Stimulated activated naive CD8-positive, alpha-beta T cell treated with anti-CD3 and anti-CD28 coated beads, Interleukin-15, Interleukin-2, amounts not matched to agents 100 U/mL and 50 U/mL, for 24 hours (primary cell): ENCODE measurements at regions not wholly inside any gene's neighbourhood (a gene's known extent, or its start where the extent isn't known, plus 50 kb on each side); places are given as distances from the start of the nearest gene placed in this dataset.
"Not testable (repeated sequence)": the region's sequence is repeated elsewhere in the genome, so short reads cannot be mapped to it uniquely, and the experiment has no call there.

Experiments
- ATAC-seq: fragments of 150-1000 bp; cut with Tn5 transposase; one replicate; pipeline ENCODE4 v1.10.0; 2021
- DNase-seq: peaks from one replicate; pipeline ENCODE4 v3.0.0; 2021

DNA sequence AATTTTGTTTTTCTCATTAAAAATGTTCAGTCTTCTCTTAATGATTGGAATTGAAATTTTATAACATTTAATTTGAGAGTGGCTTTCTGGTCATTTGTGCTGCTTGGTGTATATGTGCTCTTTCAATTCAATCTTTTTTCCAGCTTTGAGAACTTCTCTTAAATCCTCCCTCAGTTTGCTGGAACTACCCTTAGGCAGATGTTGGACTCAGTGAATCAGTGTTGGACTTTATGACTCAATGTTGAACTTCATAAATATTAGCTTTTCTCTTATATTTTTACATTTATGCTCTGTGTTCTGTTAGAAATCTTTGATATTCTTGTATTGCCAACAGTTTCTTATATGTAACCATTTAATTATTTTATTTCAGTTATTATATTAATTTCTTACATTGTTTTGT lies 935.5 kb upstream of the FBXO33 start:
- DNase-seq: no peak
- ATAC-seq: no peak

DNA sequence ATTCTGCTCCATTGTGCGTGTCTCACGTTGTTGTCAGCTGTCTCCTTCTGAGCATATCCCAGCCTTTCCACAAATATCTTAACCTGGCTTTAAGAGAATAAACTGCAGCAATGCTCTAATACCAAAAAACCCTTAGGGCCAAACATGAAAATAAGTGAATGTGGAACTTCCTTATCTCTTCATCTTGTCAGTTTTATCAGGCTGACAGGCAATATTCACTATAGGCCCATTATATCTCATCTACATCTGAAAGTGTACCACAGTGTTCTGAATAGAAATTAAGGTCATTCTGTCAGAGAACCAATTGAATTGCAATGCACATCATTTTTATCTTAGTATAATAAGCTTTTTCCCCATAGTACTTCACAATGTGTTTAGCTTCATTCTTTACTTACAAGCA lies 933.1 kb upstream of the FBXO33 start:
- ATAC-seq: no peak
- no peak for DNase-seq

GRCh38 chr14:40362856-40363255 lies 930.6 kb upstream of the FBXO33 start:
- no peak for ATAC-seq

DNA sequence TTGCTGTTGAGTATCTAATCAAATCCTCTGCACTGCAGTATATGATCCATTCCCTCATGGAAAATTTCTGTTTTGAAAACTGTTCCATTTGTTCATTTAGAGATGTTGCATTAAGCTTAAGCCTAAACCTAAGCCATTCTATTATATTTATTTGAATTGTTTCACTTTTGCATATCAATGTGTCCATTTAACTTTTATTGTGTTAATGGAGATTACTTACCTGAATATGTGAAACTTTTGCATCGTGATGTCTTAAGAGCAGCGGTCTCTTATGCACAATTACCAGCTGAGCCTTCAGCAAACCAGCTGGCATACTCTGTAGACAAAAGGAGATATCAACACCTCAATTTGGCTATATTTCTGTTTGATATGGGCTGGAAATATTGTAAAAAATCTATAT lies 922.5 kb upstream of the FBXO33 start:
- no peak for ATAC-seq
- DNase-seq: no peak

More at GRCh38 chr14:40362856-40363255, 930.6 kb upstream of the FBXO33 start:
- DNase-seq: no peak

- ATAC-seq, DNase-seq: not testable (repeated sequence)
Measured at GRCh38 chr14:40348104-40348503, 915.9 kb upstream of the FBXO33 start.

DNA sequence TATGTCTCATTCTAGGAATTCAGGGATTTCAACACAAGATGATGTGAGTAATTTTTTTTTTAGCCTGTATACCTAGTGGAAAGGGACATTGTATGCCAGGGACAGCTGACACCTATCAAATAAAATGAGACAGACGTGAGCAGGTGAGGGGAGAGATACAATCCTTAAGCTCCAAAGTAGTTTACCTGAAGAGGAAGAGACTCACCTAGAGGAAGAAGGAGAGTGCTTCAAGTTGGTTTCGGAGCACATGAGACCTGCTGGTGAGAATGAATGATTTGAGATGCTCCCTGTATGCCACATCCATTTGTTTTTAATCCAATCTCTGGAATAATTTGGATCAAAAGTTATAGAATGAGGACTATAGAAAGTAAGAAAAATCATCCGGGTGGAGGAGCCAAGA lies 915.4 kb upstream of the FBXO33 start:
- DNase-seq (no peak), ATAC-seq (no peak)

GRCh38 chr14:40346275-40346674 lies 914.0 kb upstream of the FBXO33 start:
- ATAC-seq (no peak), DNase-seq (no peak)

DNA sequence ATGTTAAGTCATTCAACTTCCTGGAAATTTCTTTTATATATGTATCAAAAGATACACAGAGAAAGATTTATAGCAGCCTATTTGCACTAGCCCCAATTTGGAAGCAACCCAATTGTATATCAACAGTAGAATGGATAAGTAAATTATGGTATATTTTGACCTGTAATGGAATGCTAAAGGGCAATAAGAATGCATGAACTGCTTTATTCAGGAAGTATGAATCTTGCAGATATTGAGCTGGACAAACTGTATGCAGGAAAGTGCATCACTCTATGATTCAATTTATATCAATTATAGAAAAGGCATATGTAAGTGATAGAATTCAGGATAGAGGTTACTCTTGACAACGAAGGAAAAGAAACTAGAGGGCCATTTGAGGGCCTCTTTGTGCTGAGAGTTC lies 913.1 kb upstream of the FBXO33 start:
- ATAC-seq: no peak

GRCh38 chr14:40340708-40341107 lies 908.5 kb upstream of the FBXO33 start:
- ATAC-seq: no peak

More for the DNA sequence above, 913.1 kb upstream of the FBXO33 start:
- DNase-seq: no peak

GRCh38 chr14:40336846-40337245 lies 904.6 kb upstream of the FBXO33 start:
- DNase-seq (no peak), ATAC-seq (no peak)

More at GRCh38 chr14:40340708-40341107, 908.5 kb upstream of the FBXO33 start:
- DNase-seq: no peak

DNA sequence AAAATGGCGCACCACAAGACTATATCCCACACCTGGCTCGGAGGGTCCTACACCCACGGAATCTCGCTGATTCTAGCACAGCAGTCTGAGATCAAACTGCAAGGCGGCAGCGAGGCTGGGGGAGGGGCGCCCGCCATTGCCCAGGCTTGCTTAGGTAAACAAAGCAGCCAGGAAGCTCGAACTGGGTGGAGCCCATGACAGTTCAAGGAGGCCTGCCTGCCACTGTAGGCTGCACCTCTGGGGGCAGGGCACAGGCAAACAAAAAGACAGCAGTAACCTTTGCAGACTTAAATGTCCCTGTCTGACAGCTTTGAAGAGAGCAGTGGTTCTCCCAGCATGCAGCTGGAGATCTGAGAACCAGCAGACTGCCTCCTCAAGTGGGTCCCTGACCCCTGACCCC lies 894.3 kb upstream of the FBXO33 start:
- not testable (repeated sequence) for DNase-seq, ATAC-seq

GRCh38 chr14:40318211-40318719 lies 886.0 kb upstream of the FBXO33 start:
- no peak for DNase-seq
- ATAC-seq: no peak

DNA sequence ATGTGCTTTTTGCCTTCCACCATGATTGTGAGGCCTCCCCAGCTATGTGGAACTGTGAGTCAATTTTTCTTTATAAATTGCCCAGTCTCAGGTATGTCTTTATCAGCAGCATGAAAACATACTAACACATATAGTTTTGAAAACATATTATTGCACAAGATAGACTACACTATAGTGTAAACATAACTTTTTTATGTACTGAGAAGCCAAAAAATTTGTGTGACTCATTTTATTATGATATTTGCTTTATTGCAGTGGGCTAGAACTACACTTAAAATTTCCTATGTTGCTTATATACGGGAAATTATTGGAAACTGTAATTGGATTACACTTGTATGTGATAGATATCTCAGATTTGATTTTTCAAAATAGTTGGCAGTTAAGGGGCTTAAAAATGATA lies 885.5 kb upstream of the FBXO33 start:
- DNase-seq (no peak), ATAC-seq (no peak)

DNA sequence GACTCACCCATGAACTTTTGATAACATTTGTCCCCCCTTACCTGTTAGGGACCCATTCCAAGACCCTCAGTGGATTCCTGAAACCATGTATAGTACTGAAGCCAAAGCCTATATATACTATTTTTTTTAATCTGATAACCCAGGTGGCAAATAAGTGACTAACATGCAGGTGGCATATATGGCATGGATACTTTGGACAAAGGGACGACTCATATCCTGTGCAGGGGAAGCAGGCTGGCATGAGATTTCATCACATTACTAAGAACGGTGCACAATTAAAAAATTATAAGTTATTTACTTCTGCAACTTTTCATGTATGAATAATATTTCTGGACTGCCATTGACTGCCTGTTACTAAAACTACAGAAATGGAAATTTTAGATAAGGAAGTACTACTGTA lies 880.1 kb upstream of the FBXO33 start:
- DNase-seq (no peak), ATAC-seq (no peak)

- ATAC-seq: no peak
- no peak for DNase-seq
Measured at GRCh38 chr14:40309124-40309523, 876.9 kb upstream of the FBXO33 start.

DNA sequence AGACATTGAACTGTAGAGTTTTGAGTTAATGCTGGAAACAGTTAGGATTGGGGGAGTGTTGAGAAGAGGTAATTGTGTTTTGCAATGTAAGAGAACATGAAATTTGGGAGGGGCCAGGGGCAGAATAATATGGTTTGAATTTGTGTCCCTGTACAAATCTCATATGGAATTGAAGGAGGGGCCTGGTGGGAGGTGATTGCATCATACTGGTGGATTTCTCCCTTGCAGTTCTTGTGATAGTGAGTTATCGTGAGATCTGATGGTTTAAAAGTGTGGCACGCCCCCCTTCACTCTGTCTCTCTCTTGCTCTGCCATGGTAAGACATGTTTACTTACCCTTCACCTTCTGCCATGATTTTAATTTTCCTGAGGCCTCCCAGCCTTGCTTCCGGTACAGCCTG lies 876.0 kb upstream of the FBXO33 start:
- DNase-seq (no peak), ATAC-seq (no peak)

GRCh38 chr14:40296821-40297220 lies 864.6 kb upstream of the FBXO33 start:
- ATAC-seq (no peak), DNase-seq (no peak)

DNA sequence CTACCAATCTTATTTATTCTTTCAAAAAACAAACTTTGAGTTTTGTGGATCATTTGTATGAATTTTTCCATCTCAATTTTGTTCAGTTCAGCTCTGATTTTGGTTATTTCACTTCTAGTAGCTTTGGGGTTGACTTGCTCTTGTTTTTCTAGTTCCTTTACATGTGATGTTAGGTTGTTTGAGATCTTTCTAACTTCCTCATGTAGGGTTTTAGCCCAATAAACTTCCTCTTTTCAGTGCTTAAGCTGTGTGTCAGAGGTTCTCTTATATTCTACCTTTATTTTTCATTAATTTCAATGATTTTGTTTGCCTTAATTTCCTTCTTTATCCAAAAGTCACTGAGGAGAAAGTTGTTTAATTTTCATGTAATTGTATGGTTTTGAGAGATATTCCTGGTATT lies 860.4 kb upstream of the FBXO33 start:
- ATAC-seq: no peak
- no peak for DNase-seq

DNA sequence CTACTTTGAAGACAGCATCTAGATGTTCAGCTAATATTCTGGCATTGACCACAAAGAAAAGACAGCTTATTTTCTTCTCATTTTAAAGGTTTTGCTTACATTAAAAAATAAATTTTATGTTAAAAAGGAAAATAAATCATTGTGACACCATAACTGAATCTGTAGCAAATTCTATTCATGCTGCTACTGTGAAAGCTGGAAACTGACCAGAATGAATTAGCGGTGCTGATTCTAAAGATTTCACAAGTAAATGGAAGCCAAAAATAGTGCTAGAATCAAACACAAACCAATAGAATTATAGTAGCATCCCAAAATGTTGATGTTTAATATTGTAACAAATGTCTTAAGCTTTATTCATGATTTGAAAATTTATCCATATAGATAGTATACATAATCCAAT lies 850.0 kb upstream of the FBXO33 start:
- DNase-seq (no peak), ATAC-seq (no peak)

DNA sequence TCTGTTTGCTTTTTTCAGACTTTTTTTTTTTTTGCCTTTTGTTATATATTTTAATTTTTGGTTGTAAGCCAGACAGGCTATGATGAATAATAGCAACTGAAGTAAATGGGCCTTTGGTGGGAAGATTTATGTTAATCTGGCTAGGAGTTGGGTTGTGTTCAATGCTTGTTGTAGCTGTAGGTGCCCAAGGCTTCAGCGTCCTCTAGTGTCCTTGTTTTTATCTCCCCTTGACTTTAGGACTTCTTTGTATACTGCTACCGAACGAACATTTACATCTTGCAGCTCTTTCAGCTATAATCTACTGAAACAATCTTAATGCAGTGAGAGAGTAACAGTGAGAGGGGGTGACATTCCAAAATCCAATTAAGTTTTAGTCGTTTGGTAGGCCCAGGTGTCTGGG lies 848.4 kb upstream of the FBXO33 start:
- DNase-seq: no peak
- no peak for ATAC-seq

- no peak for DNase-seq
- ATAC-seq: no peak
Measured at GRCh38 chr14:40273417-40273816, 841.2 kb upstream of the FBXO33 start.

DNA sequence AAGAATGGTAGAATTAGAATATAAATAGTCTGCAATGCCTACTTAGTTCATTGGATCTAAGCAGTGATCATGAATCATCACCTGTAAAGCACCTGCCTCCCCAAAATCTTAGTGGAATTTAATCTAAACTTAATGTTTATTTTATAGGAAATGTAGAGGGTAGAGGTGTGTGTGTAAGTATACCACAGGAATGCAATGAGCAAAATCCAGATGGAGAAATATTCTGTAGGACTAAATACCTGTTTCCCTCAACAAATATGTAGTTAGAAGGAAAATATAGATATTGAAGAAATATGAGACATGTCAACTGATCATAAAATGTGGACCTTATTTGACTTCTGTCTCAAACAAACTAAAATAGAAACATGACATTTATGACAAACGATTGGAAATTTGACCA lies 839.2 kb upstream of the FBXO33 start:
- DNase-seq: no peak

GRCh38 chr14:40269436-40269835 lies 837.2 kb upstream of the FBXO33 start:
- no peak for DNase-seq
- ATAC-seq: no peak

More for the DNA sequence above, 839.2 kb upstream of the FBXO33 start:
- no peak for ATAC-seq

GRCh38 chr14:40268236-40268635 lies 836.0 kb upstream of the FBXO33 start:
- DNase-seq (no peak), ATAC-seq (no peak)

- no peak for DNase-seq
- no peak for ATAC-seq
Measured at GRCh38 chr14:40265096-40265495, 832.9 kb upstream of the FBXO33 start.
